ENCODE measurements at regions not wholly inside any gene's neighbourhood (a gene's known extent, or its start where the extent isn't known, plus 50 kb on each side); places are given as distances from the start of the nearest gene placed in this dataset.
"Not testable (repeated sequence)": the region's sequence is repeated elsewhere in the genome, so short reads cannot be mapped to it uniquely, and the experiment has no call there.

DNA sequence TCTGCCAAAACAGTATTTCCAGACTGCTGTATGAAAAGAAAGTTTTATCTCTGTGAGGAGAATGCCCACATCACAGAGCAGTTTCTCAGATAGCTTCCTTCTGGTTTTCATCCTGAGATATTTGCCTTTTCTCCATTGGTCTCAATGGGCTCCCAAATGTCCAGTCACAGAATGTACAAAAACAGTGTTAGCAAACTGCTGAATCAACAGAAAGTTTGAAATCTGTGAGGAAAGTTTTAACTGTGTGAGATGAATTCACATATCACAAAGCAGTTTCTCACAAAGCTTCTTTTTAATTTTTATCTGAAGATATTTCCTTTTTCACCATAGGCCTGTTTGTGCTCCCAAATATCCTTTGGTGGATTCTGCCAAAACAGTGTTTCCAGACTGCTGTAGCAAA lies 207.2 kb upstream of the TRIM48 start:
- H3K4me3 ChIP-seq (ENCODE audit: low read depth, low read length) = no peak overlapping the region
- no peak for TF ChIP-seq CTCF (IDR thresholded peaks at IDR 0.05; ENCODE audit: control insufficient read depth, extremely low read depth, insufficient read depth)

GRCh38 chr11:55084588-55084987 lies 177.4 kb upstream of the TRIM48 start:
- H3K4me3 ChIP-seq (ENCODE audit: low read depth, low read length); DNase-seq (ENCODE audit: low read depth): not testable (repeated sequence)

More for the DNA sequence above, 207.2 kb upstream of the TRIM48 start:
- no peak for DNase-seq (ENCODE audit: low read depth)

- DNase-seq (ENCODE audit: low read depth) = no peak
Observed at GRCh38 chr11:55106391-55106790, 155.6 kb upstream of the TRIM48 start.

More at GRCh38 chr11:55106391-55106790, 155.6 kb upstream of the TRIM48 start:
- H3K4me3 ChIP-seq (ENCODE audit: low read depth, low read length) = no peak overlapping the region
- peak; percentile 46 for TF ChIP-seq CTCF (IDR thresholded peaks at IDR 0.05; ENCODE audit: control insufficient read depth, extremely low read depth, insufficient read depth)

All from LNCaP clone FGC (cell line).